GM23248 (cell line): ENCODE measurements at regions not wholly inside any gene's neighbourhood (a gene's known extent, or its start where the extent isn't known, plus 50 kb on each side); places are given as distances from the start of the nearest gene placed in this dataset.

ENCODE experiments used
- EZH2 ChIP-seq: fragments of 200-600 bp; sonication (generic); IDR thresholded peaks from 2 replicates; pipeline ENCODE4 v1.6.1; 2018; ENCODE audit warnings: antibody characterized with exemption, mild to moderate bottlenecking; ENCODE audit not compliant: insufficient read depth, poor library complexity, severe bottlenecking
- EZH2phosphoT487 ChIP-seq: fragments of 200-600 bp; sonication (generic); IDR thresholded peaks from 2 replicates; pipeline ENCODE4 v1.6.1; 2018; ENCODE audit warnings: antibody characterized with exemption, moderate library complexity, mild to moderate bottlenecking, low read depth; ENCODE audit not compliant: insufficient read depth

- TF ChIP-seq EZH2phosphoT487 (no peak), EZH2 (no peak)
Observed at GRCh38 chr2:22999951-23000350, 385.0 kb upstream of the KLHL29 start.
